ENCODE measurements at regions not wholly inside any gene's neighbourhood (a gene's known extent, or its start where the extent isn't known, plus 50 kb on each side); places are given as distances from the start of the nearest gene placed in this dataset.

- no peaks in the 10 kb centered on the region for H3K36me3 Mint-ChIP-seq (ENCODE audit: low read depth)
These were observed 84.8 kb upstream of the MAP1LC3B2 start for GRCh38 chr12:116474331-116474730.

GRCh38 chr12:116474899-116475298 lies 84.3 kb upstream of the MAP1LC3B2 start:
- Mint-ChIP-seq H3K4me3 (no peak overlapping the region), H3K27me3 (no peaks in the 10 kb centered on the region), H3K27ac (no peak overlapping the region), H3K4me1 (peaks cover 2% of the 10 kb centered on the region), H3K36me3 (ENCODE audit: low read depth) (no peaks in the 10 kb centered on the region), H3K9me3 (peaks cover 12% of the 10 kb centered on the region)
- ATAC-seq (replicated peaks): no peak

More at GRCh38 chr12:116474331-116474730, 84.8 kb upstream of the MAP1LC3B2 start:
- Mint-ChIP-seq H3K4me1 (no peaks in the 10 kb centered on the region), H3K27me3 (no peaks in the 10 kb centered on the region), H3K4me3 (no peak overlapping the region), H3K9me3 (peaks cover 12% of the 10 kb centered on the region), H3K27ac (no peak overlapping the region)
- no peak for ATAC-seq (replicated peaks)

GRCh38 chr12:116476227-116476822 lies 82.9 kb upstream of the MAP1LC3B2 start:
- Mint-ChIP-seq H3K36me3 (ENCODE audit: low read depth) (no peaks in the 10 kb centered on the region), H3K27ac (no peak overlapping the region), H3K4me3 (no peak overlapping the region), H3K9me3 (peaks cover 12% of the 10 kb centered on the region), H3K27me3 (no peaks in the 10 kb centered on the region), H3K4me1 (peaks cover 9% of the 10 kb centered on the region)
- no peak for ATAC-seq (replicated peaks)

GRCh38 chr12:116478243-116478773 lies 80.9 kb upstream of the MAP1LC3B2 start:
- no peak for ATAC-seq (replicated peaks)
- Mint-ChIP-seq H3K27me3 (no peaks in the 10 kb centered on the region), H3K4me3 (no peak overlapping the region), H3K36me3 (ENCODE audit: low read depth) (no peaks in the 10 kb centered on the region), H3K27ac (no peak overlapping the region), H3K4me1 (peaks cover 9% of the 10 kb centered on the region), H3K9me3 (peaks cover 12% of the 10 kb centered on the region)

- H3K36me3 Mint-ChIP-seq (ENCODE audit: low read depth): no peaks in the 10 kb centered on the region
- no peak overlapping the region for H3K27ac Mint-ChIP-seq
- ATAC-seq (replicated peaks): no peak
- H3K27me3 Mint-ChIP-seq: no peaks in the 10 kb centered on the region
- peaks cover 8% of the 10 kb centered on the region for H3K9me3 Mint-ChIP-seq
- H3K4me1 Mint-ChIP-seq: peaks cover 9% of the 10 kb centered on the region
- H3K4me3 Mint-ChIP-seq: no peak overlapping the region
These were observed 78.9 kb upstream of the MAP1LC3B2 start for GRCh38 chr12:116480210-116480810.

- Mint-ChIP-seq H3K9me3 (no peaks in the 10 kb centered on the region), H3K27me3 (no peaks in the 10 kb centered on the region)
These were observed 77.5 kb upstream of the MAP1LC3B2 start for GRCh38 chr12:116481726-116482125.

GRCh38 chr12:116482179-116482578 lies 77.0 kb upstream of the MAP1LC3B2 start:
- Mint-ChIP-seq H3K27me3 (no peaks in the 10 kb centered on the region), H3K4me1 (peaks cover 9% of the 10 kb centered on the region), H3K36me3 (ENCODE audit: low read depth) (no peaks in the 10 kb centered on the region), H3K4me3 (no peak overlapping the region), H3K27ac (no peak overlapping the region), H3K9me3 (no peaks in the 10 kb centered on the region)
- ATAC-seq (replicated peaks): no peak

More at GRCh38 chr12:116481726-116482125, 77.5 kb upstream of the MAP1LC3B2 start:
- ATAC-seq (replicated peaks): no peak
- no peaks in the 10 kb centered on the region for H3K36me3 Mint-ChIP-seq (ENCODE audit: low read depth)
- no peak overlapping the region for H3K27ac Mint-ChIP-seq
- no peak overlapping the region for H3K4me3 Mint-ChIP-seq
- H3K4me1 Mint-ChIP-seq: peaks cover 9% of the 10 kb centered on the region

GRCh38 chr12:116482859-116483258 lies 76.3 kb upstream of the MAP1LC3B2 start:
- Mint-ChIP-seq H3K9me3 (peaks cover 2% of the 10 kb centered on the region), H3K27me3 (no peaks in the 10 kb centered on the region), H3K36me3 (ENCODE audit: low read depth) (no peaks in the 10 kb centered on the region), H3K4me1 (peaks cover 9% of the 10 kb centered on the region), H3K27ac (no peak overlapping the region), H3K4me3 (no peak overlapping the region)
- ATAC-seq (replicated peaks): no peak

- Mint-ChIP-seq H3K4me1 (peaks cover 9% of the 10 kb centered on the region), H3K9me3 (peaks cover 9% of the 10 kb centered on the region), H3K27me3 (no peaks in the 10 kb centered on the region), H3K36me3 (ENCODE audit: low read depth) (no peaks in the 10 kb centered on the region), H3K4me3 (no peak overlapping the region), H3K27ac (no peak overlapping the region)
- ATAC-seq (replicated peaks): no peak
These were observed 75.0 kb upstream of the MAP1LC3B2 start for GRCh38 chr12:116483959-116484750.

- Mint-ChIP-seq H3K4me3 (no peak overlapping the region), H3K27ac (no peak overlapping the region), H3K27me3 (no peaks in the 10 kb centered on the region), H3K36me3 (ENCODE audit: low read depth) (no peaks in the 10 kb centered on the region), H3K9me3 (peaks cover 9% of the 10 kb centered on the region), H3K4me1 (peaks cover 8% of the 10 kb centered on the region)
- ATAC-seq (replicated peaks): no peak
These were observed 74.4 kb upstream of the MAP1LC3B2 start for GRCh38 chr12:116484807-116485206.

- H3K27ac Mint-ChIP-seq: no peak overlapping the region
- H3K36me3 Mint-ChIP-seq (ENCODE audit: low read depth): no peaks in the 10 kb centered on the region
- peaks cover 15% of the 10 kb centered on the region for H3K9me3 Mint-ChIP-seq
- H3K4me1 Mint-ChIP-seq: peaks cover 4% of the 10 kb centered on the region
- no peak overlapping the region for H3K4me3 Mint-ChIP-seq
- no peak for ATAC-seq (replicated peaks)
- H3K27me3 Mint-ChIP-seq: no peaks in the 10 kb centered on the region
These were observed 70.1 kb upstream of the MAP1LC3B2 start for GRCh38 chr12:116489116-116489515.

GRCh38 chr12:116490471-116490870 lies 68.7 kb upstream of the MAP1LC3B2 start:
- Mint-ChIP-seq H3K9me3 (peaks cover 15% of the 10 kb centered on the region), H3K4me1 (peaks cover 4% of the 10 kb centered on the region), H3K4me3 (no peak overlapping the region), H3K27me3 (no peaks in the 10 kb centered on the region), H3K27ac (no peak overlapping the region), H3K36me3 (ENCODE audit: low read depth) (no peaks in the 10 kb centered on the region)
- ATAC-seq (replicated peaks): no peak

GRCh38 chr12:116492703-116493324 lies 66.4 kb upstream of the MAP1LC3B2 start:
- no peak overlapping the region for H3K4me3 Mint-ChIP-seq
- peaks cover 4% of the 10 kb centered on the region for H3K4me1 Mint-ChIP-seq
- no peaks in the 10 kb centered on the region for H3K27me3 Mint-ChIP-seq
- H3K36me3 Mint-ChIP-seq (ENCODE audit: low read depth): no peaks in the 10 kb centered on the region
- no peak for ATAC-seq (replicated peaks)
- H3K27ac Mint-ChIP-seq: no peak overlapping the region
- peaks cover 14% of the 10 kb centered on the region for H3K9me3 Mint-ChIP-seq

GRCh38 chr12:116495260-116495659 lies 63.9 kb upstream of the MAP1LC3B2 start:
- no peaks in the 10 kb centered on the region for H3K36me3 Mint-ChIP-seq (ENCODE audit: low read depth)
- no peaks in the 10 kb centered on the region for H3K27me3 Mint-ChIP-seq

More at GRCh38 chr12:116495260-116495659, 63.9 kb upstream of the MAP1LC3B2 start:
- Mint-ChIP-seq H3K4me3 (no peak overlapping the region), H3K9me3 (peaks cover 6% of the 10 kb centered on the region), H3K4me1 (peaks cover 4% of the 10 kb centered on the region), H3K27ac (no peak overlapping the region)
- no peak for ATAC-seq (replicated peaks)
